ENCODE measurements at regions not wholly inside any gene's neighbourhood (a gene's known extent, or its start where the extent isn't known, plus 50 kb on each side); places are given as distances from the start of the nearest gene placed in this dataset.

- CTCF ChIA-PET = no interaction called here
- DNase-seq (ENCODE audit: low read depth, low spot score) = no peak
- no peak overlapping the region for H3K4me3 ChIP-seq (ENCODE audit: low read depth, low read length)
- POLR2A ChIA-PET = no interaction called here
- no peak for TF ChIP-seq CTCF (IDR thresholded peaks at IDR 0.05; ENCODE audit: insufficient read depth, low read length, missing control alignments)
Observed at GRCh38 chr7:12154119-12154518, 57.0 kb upstream of the TMEM106B start.

- ChIA-PET POLR2A (no interaction called here), CTCF (no interaction called here)
- no peak for DNase-seq (ENCODE audit: low read depth, low spot score)
- no peak for TF ChIP-seq CTCF (IDR thresholded peaks at IDR 0.05; ENCODE audit: insufficient read depth, low read length, missing control alignments)
- no peak overlapping the region for H3K4me3 ChIP-seq (ENCODE audit: low read depth, low read length)
Observed at GRCh38 chr7:12157517-12157916, 53.6 kb upstream of the TMEM106B start.

GRCh38 chr7:12158334-12159060 lies 52.6 kb upstream of the TMEM106B start:
- POLR2A ChIA-PET = no interaction called here
- no peak overlapping the region for H3K4me3 ChIP-seq (ENCODE audit: low read depth, low read length)
- DNase-seq (ENCODE audit: low read depth, low spot score) = no peak
- CTCF ChIA-PET = no interaction called here
- TF ChIP-seq CTCF (IDR thresholded peaks at IDR 0.05; ENCODE audit: insufficient read depth, low read length, missing control alignments) = no peak

- POLR2A ChIA-PET = no interaction called here
- no peak overlapping the region for H3K4me3 ChIP-seq (ENCODE audit: low read depth, low read length)
- TF ChIP-seq CTCF (IDR thresholded peaks at IDR 0.05; ENCODE audit: insufficient read depth, low read length, missing control alignments) = no peak
- CTCF ChIA-PET = no interaction called here
- DNase-seq (ENCODE audit: low read depth, low spot score) = no peak
Observed at GRCh38 chr7:12161146-12161545, 49.9 kb upstream of the TMEM106B start.

All from AG04449 (cell line).